WI38 (cell line): ENCODE measurements at regions not wholly inside any gene's neighbourhood (a gene's known extent, or its start where the extent isn't known, plus 50 kb on each side); places are given as distances from the start of the nearest gene placed in this dataset.

Source experiments
- H3K4me3 ChIP-seq: 2 replicates; pipeline ENCODE4 v1.5.1; 2011; ENCODE audit warnings: low read depth, mild to moderate bottlenecking, control low read depth, low read length
- CTCF ChIP-seq: IDR thresholded peaks from 2 replicates; pipeline ENCODE4 v1.5.1; 2012; ENCODE audit warnings: low read depth, mild to moderate bottlenecking, control low read depth, low read length

GRCh38 chr2:10964052-10964790 is 52.5 kb downstream of the KCNF1 start:
- no peak for TF ChIP-seq CTCF
- H3K4me3 ChIP-seq: no peak overlapping the region

- H3K4me3 ChIP-seq: no peak overlapping the region
- no peak for TF ChIP-seq CTCF
Observed at GRCh38 chr2:10965241-10965843, 53.6 kb downstream of the KCNF1 start.

GRCh38 chr2:10966056-10966455 is 54.3 kb downstream of the KCNF1 start:
- TF ChIP-seq CTCF: no peak
- no peak overlapping the region for H3K4me3 ChIP-seq

GRCh38 chr2:10966741-10967140 is 55.0 kb downstream of the KCNF1 start:
- H3K4me3 ChIP-seq: no peak overlapping the region
- TF ChIP-seq CTCF: no peak

- no peak overlapping the region for H3K4me3 ChIP-seq
- TF ChIP-seq CTCF: no peak
Observed at GRCh38 chr2:10968176-10968575, 56.4 kb downstream of the KCNF1 start.

- no peak for TF ChIP-seq CTCF
- no peak overlapping the region for H3K4me3 ChIP-seq
Observed at GRCh38 chr2:10970666-10971065, 58.9 kb downstream of the KCNF1 start.

GRCh38 chr2:10971161-10971887 is 59.6 kb downstream of the KCNF1 start:
- H3K4me3 ChIP-seq: no peak overlapping the region
- TF ChIP-seq CTCF: no peak
